ENCODE measurements at regions not wholly inside any gene's neighbourhood (a gene's known extent, or its start where the extent isn't known, plus 50 kb on each side); places are given as distances from the start of the nearest gene placed in this dataset.
"Not testable (repeated sequence)": the region's sequence is repeated elsewhere in the genome, so short reads cannot be mapped to it uniquely, and the experiment has no call there.

GRCh38 chr18:22698711-22699110, 234.4 kb upstream of the RBBP8 start:
- H3K9ac ChIP-seq (ENCODE audit: low read length in 5 of 5): no peak overlapping the region
- H3K9me3 ChIP-seq (ENCODE audit: control insufficient read depth in 5 of 5, low read length in 5 of 5): no peaks in the 10 kb centered on the region
- no peaks in the 10 kb centered on the region for H3K36me3 ChIP-seq (ENCODE audit: control insufficient read depth in 5 of 5, insufficient read depth in 5 of 5, low read length in 5 of 5)
- no peak overlapping the region for H3K4me3 ChIP-seq (ENCODE audit: low read depth in 1 of 5, low read length in 5 of 5)
- H3K27me3 ChIP-seq (ENCODE audit: control insufficient read depth in 5 of 5, insufficient read depth in 4 of 5, low read length in 5 of 5): no peaks in the 10 kb centered on the region
- H3K27ac ChIP-seq (ENCODE audit: low read depth, low read length): no peak overlapping the region
- peaks cover 0 to 11% (median 0%) of the 10 kb centered on the region in 5 donors for H3K4me1 ChIP-seq (ENCODE audit: control insufficient read depth in 5 of 5, insufficient read depth in 5 of 5, low read length in 5 of 5)

DNA sequence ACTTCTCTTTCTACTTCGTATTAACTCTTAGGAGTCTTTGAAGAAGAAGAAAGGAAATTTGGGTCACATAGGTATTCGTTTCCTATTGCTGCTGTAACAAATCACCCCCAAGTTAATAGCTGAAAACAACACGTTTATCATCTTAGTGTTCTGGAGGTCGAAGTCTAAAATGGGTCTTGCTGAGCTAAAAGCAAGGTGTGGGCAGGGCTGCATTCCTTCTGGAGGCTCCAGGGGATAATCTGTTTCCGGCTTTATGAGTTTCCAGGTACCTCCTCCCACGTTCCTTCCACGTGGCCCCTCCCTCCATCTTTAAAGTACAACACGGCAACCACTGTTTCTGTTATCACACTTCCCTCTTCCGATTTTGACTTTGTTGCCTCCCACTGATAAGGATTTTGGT, 233.5 kb upstream of the RBBP8 start:
- no peaks in the 10 kb centered on the region for H3K9me3 ChIP-seq (ENCODE audit: control insufficient read depth in 5 of 5, low read length in 5 of 5)
- no peak overlapping the region for H3K4me3 ChIP-seq (ENCODE audit: low read depth in 1 of 5, low read length in 5 of 5)
- no peaks in the 10 kb centered on the region for H3K36me3 ChIP-seq (ENCODE audit: control insufficient read depth in 5 of 5, insufficient read depth in 5 of 5, low read length in 5 of 5)
- peaks cover 0 to 17% (median 0%) of the 10 kb centered on the region in 5 donors for H3K4me1 ChIP-seq (ENCODE audit: control insufficient read depth in 5 of 5, insufficient read depth in 5 of 5, low read length in 5 of 5)
- H3K9ac ChIP-seq (ENCODE audit: low read length in 5 of 5): no peak overlapping the region
- H3K27me3 ChIP-seq (ENCODE audit: control insufficient read depth in 5 of 5, insufficient read depth in 4 of 5, low read length in 5 of 5): no peaks in the 10 kb centered on the region
- H3K27ac ChIP-seq (ENCODE audit: low read depth, low read length): no peak overlapping the region

DNA sequence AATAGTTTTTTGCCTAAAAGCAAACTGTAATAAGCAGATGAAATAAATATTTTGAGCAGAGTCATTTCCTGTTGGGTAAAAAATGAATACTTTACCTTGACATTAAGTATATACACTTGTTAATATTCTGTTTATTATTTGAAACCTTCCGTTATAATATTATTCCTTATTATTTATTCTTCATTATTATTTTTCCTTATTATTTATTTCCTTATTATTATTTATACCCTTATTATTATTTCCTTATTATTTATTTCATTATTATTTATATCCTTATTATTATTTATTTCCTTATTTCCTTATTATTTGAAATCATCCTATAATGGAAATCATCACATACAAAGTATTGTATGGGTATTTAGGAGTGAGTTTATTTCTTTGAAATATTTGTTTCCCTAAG, 232.2 kb upstream of the RBBP8 start:
- Histone ChIP-seq H3K9me3 (ENCODE audit: control insufficient read depth in 5 of 5, low read length in 5 of 5) (no peaks in the 10 kb centered on the region), H3K27me3 (ENCODE audit: control insufficient read depth in 5 of 5, insufficient read depth in 4 of 5, low read length in 5 of 5) (no peaks in the 10 kb centered on the region)

GRCh38 chr18:22701326-22701725, 231.8 kb upstream of the RBBP8 start:
- Histone ChIP-seq H3K9me3 (ENCODE audit: control insufficient read depth in 5 of 5, low read length in 5 of 5) (no peaks in the 10 kb centered on the region), H3K36me3 (ENCODE audit: control insufficient read depth in 5 of 5, insufficient read depth in 5 of 5, low read length in 5 of 5) (no peaks in the 10 kb centered on the region), H3K27me3 (ENCODE audit: control insufficient read depth in 5 of 5, insufficient read depth in 4 of 5, low read length in 5 of 5) (no peaks in the 10 kb centered on the region), H3K4me1 (ENCODE audit: control insufficient read depth in 5 of 5, insufficient read depth in 5 of 5, low read length in 5 of 5) (peaks cover 0 to 15% (median 0%) of the 10 kb centered on the region in 5 donors), H3K27ac (ENCODE audit: low read depth, low read length) (no peak overlapping the region), H3K4me3 (ENCODE audit: low read depth in 1 of 5, low read length in 5 of 5) (no peak overlapping the region), H3K9ac (ENCODE audit: low read length in 5 of 5) (no peak overlapping the region)

More for the DNA sequence above, 232.2 kb upstream of the RBBP8 start:
- H3K36me3 ChIP-seq (ENCODE audit: control insufficient read depth in 5 of 5, insufficient read depth in 5 of 5, low read length in 5 of 5): no peaks in the 10 kb centered on the region
- no peak overlapping the region for H3K9ac ChIP-seq (ENCODE audit: low read length in 5 of 5)
- H3K4me1 ChIP-seq (ENCODE audit: control insufficient read depth in 5 of 5, insufficient read depth in 5 of 5, low read length in 5 of 5): peaks cover 0 to 15% (median 0%) of the 10 kb centered on the region in 5 donors
- H3K27ac ChIP-seq (ENCODE audit: low read depth, low read length): no peak overlapping the region
- no peak overlapping the region for H3K4me3 ChIP-seq (ENCODE audit: low read depth in 1 of 5, low read length in 5 of 5)

DNA sequence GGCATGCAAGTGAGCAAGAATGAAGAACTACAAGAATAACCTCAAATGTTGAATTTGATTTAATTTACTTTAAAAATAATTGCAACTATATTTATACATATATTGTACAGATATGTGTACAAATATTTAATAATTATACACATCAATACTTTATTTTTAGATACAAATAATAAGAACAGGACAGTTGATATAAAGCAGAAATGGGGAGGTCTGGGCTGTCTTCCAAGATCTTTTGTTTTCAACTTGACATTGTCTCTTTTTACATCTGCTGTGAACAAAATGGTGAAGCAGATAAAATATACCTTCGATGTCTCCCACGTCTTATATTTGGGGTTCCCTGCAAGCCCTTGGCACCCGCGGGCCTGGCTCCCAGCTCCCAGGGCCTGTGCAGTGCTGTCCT, 231.3 kb upstream of the RBBP8 start:
- Histone ChIP-seq H3K9ac (ENCODE audit: low read length in 5 of 5) (no peak overlapping the region), H3K9me3 (ENCODE audit: control insufficient read depth in 5 of 5, low read length in 5 of 5) (no peaks in the 10 kb centered on the region), H3K4me3 (ENCODE audit: low read depth in 1 of 5, low read length in 5 of 5) (no peak overlapping the region), H3K36me3 (ENCODE audit: control insufficient read depth in 5 of 5, insufficient read depth in 5 of 5, low read length in 5 of 5) (no peaks in the 10 kb centered on the region), H3K27me3 (ENCODE audit: control insufficient read depth in 5 of 5, insufficient read depth in 4 of 5, low read length in 5 of 5) (no peaks in the 10 kb centered on the region), H3K4me1 (ENCODE audit: control insufficient read depth in 5 of 5, insufficient read depth in 5 of 5, low read length in 5 of 5) (peaks cover 0 to 15% (median 0%) of the 10 kb centered on the region in 5 donors), H3K27ac (ENCODE audit: low read depth, low read length) (no peak overlapping the region)

- Histone ChIP-seq H3K36me3 (ENCODE audit: control insufficient read depth in 5 of 5, insufficient read depth in 5 of 5, low read length in 5 of 5) (no peaks in the 10 kb centered on the region), H3K9ac (ENCODE audit: low read length in 5 of 5) (no peak overlapping the region), H3K27ac (ENCODE audit: low read depth, low read length) (no peak overlapping the region), H3K9me3 (ENCODE audit: control insufficient read depth in 5 of 5, low read length in 5 of 5) (no peaks in the 10 kb centered on the region), H3K4me3 (ENCODE audit: low read depth in 1 of 5, low read length in 5 of 5) (no peak overlapping the region), H3K4me1 (ENCODE audit: control insufficient read depth in 5 of 5, insufficient read depth in 5 of 5, low read length in 5 of 5) (peaks cover 0 to 15% (median 3%) of the 10 kb centered on the region in 5 donors), H3K27me3 (ENCODE audit: control insufficient read depth in 5 of 5, insufficient read depth in 4 of 5, low read length in 5 of 5) (no peaks in the 10 kb centered on the region)
These were observed 230.3 kb upstream of the RBBP8 start for GRCh38 chr18:22702806-22703205.

DNA sequence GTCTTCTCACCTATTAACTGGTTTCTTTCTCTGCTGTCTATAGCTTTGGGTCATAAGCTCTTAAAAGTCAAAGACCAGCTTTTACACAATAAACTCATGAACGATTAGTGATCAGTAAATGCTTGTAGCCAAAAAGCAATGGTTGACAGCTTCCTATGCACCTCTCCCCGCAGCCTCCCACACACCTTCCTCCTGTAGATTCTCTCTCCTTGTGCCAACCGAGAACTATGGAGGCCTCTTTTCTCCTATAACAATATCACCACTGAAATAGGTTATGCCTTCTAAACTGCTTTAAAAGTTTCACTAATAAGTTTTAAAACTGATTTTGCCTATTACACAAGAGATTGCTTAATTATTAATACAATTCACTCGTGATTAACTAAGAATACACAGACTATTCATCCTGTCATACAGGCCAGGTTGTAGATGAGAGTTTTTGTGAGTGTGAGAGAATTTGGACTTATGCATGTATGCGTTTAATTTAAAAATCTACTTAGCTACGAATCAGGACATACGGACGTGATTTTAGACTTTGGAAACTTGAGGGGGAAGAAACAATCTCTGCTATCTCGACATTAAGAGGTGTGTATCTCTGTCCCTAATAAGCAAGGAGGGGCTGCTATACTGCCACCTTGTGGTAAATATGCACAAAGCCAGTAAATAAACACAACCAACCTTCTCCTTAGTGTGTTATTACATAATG, 229.1 kb upstream of the RBBP8 start:
- no peak overlapping the region for H3K9ac ChIP-seq (ENCODE audit: low read length in 5 of 5)
- H3K27ac ChIP-seq (ENCODE audit: low read depth, low read length): no peak overlapping the region
- no peaks in the 10 kb centered on the region for H3K36me3 ChIP-seq (ENCODE audit: control insufficient read depth in 5 of 5, insufficient read depth in 5 of 5, low read length in 5 of 5)
- peaks cover 0 to 15% (median 3%) of the 10 kb centered on the region in 5 donors for H3K4me1 ChIP-seq (ENCODE audit: control insufficient read depth in 5 of 5, insufficient read depth in 5 of 5, low read length in 5 of 5)
- H3K27me3 ChIP-seq (ENCODE audit: control insufficient read depth in 5 of 5, insufficient read depth in 4 of 5, low read length in 5 of 5): no peaks in the 10 kb centered on the region
- no peaks in the 10 kb centered on the region for H3K9me3 ChIP-seq (ENCODE audit: control insufficient read depth in 5 of 5, low read length in 5 of 5)
- H3K4me3 ChIP-seq (ENCODE audit: low read depth in 1 of 5, low read length in 5 of 5): no peak overlapping the region

GRCh38 chr18:22704586-22704918, 228.6 kb upstream of the RBBP8 start:
- Histone ChIP-seq H3K4me3 (ENCODE audit: low read depth in 1 of 5, low read length in 5 of 5) (no peak overlapping the region), H3K4me1 (ENCODE audit: control insufficient read depth in 5 of 5, insufficient read depth in 5 of 5, low read length in 5 of 5) (peaks cover 0 to 15% (median 3%) of the 10 kb centered on the region in 5 donors), H3K9me3 (ENCODE audit: control insufficient read depth in 5 of 5, low read length in 5 of 5) (no peaks in the 10 kb centered on the region), H3K27me3 (ENCODE audit: control insufficient read depth in 5 of 5, insufficient read depth in 4 of 5, low read length in 5 of 5) (no peaks in the 10 kb centered on the region), H3K27ac (ENCODE audit: low read depth, low read length) (no peak overlapping the region), H3K36me3 (ENCODE audit: control insufficient read depth in 5 of 5, insufficient read depth in 5 of 5, low read length in 5 of 5) (no peaks in the 10 kb centered on the region), H3K9ac (ENCODE audit: low read length in 5 of 5) (no peak overlapping the region)

GRCh38 chr18:22705328-22705727, 227.8 kb upstream of the RBBP8 start:
- Histone ChIP-seq H3K36me3 (ENCODE audit: control insufficient read depth in 5 of 5, insufficient read depth in 5 of 5, low read length in 5 of 5) (no peaks in the 10 kb centered on the region), H3K9me3 (ENCODE audit: control insufficient read depth in 5 of 5, low read length in 5 of 5) (no peaks in the 10 kb centered on the region), H3K4me1 (ENCODE audit: control insufficient read depth in 5 of 5, insufficient read depth in 5 of 5, low read length in 5 of 5) (peaks cover 0 to 17% (median 3%) of the 10 kb centered on the region in 5 donors), H3K27ac (ENCODE audit: low read depth, low read length) (no peak overlapping the region), H3K27me3 (ENCODE audit: control insufficient read depth in 5 of 5, insufficient read depth in 4 of 5, low read length in 5 of 5) (no peaks in the 10 kb centered on the region), H3K9ac (ENCODE audit: low read length in 5 of 5) (no peak overlapping the region), H3K4me3 (ENCODE audit: low read depth in 1 of 5, low read length in 5 of 5) (no peak overlapping the region)

GRCh38 chr18:22706025-22706424, 227.1 kb upstream of the RBBP8 start:
- peaks cover 0 to 24% (median 5%) of the 10 kb centered on the region in 5 donors for H3K4me1 ChIP-seq (ENCODE audit: control insufficient read depth in 5 of 5, insufficient read depth in 5 of 5, low read length in 5 of 5)
- not testable (repeated sequence) for H3K9ac ChIP-seq (ENCODE audit: low read length in 5 of 5); H3K9me3 ChIP-seq (ENCODE audit: control insufficient read depth in 5 of 5, low read length in 5 of 5); H3K27me3 ChIP-seq (ENCODE audit: control insufficient read depth in 5 of 5, insufficient read depth in 4 of 5, low read length in 5 of 5); H3K27ac ChIP-seq (ENCODE audit: low read depth, low read length); H3K4me3 ChIP-seq (ENCODE audit: low read depth in 1 of 5, low read length in 5 of 5); H3K36me3 ChIP-seq (ENCODE audit: control insufficient read depth in 5 of 5, insufficient read depth in 5 of 5, low read length in 5 of 5)
